SK-N-SH (cell line): ENCODE measurements at regions not wholly inside any gene's neighbourhood (a gene's known extent, or its start where the extent isn't known, plus 50 kb on each side); places are given as distances from the start of the nearest gene placed in this dataset.

ENCODE experiments used
- CTCF ChIA-PET: fragments of 300-600, 350-600 bp; formaldehyde crosslinking; extraction: SDS; loops from one replicate; lab custom pipeline; 2021; lab: Yijun Ruan, JAX
- POLR2A ChIA-PET: fragments of 350-600 bp; sonication (Branson Sonifier 250); formaldehyde crosslinking; extraction: SDS; loops from one replicate; lab custom pipeline; 2020; ENCODE audit warnings: antibody characterized with exemption, inconsistent platforms; lab: Yijun Ruan, JAX
- DNase-seq: peaks from one replicate; pipeline ENCODE4 v3.0.0; 2012
- H2AFZ ChIP-seq: fragments of 200-600 bp; sonication (generic); 2 replicates; pipeline ENCODE4 v1.8.1; 2016; ENCODE audit warnings: antibody characterized with exemption, mild to moderate bottlenecking, low read depth
- H3F3A ChIP-seq: fragments of 200-600 bp; sonication (generic); replicated peaks from 2 replicates; pipeline ENCODE3; 2016; ENCODE audit warnings: antibody characterized with exemption, mild to moderate bottlenecking; ENCODE audit not compliant: insufficient read depth
- H3K27ac ChIP-seq, 2 experiments: fragments of 200-500 bp in 1 of 2; fragments of 200-600 bp in 1 of 2; sonication (Bioruptor generic) in 1 of 2; sonication (generic), shearing (Covaris generic) in 1 of 2; 2 replicates each; pipeline versions ENCODE4 v1.5.1 to v1.6.1; 2014 to 2016; ENCODE audit warnings: low read depth in 2 of 2, inconsistent platforms in 1 of 2, low read length in 1 of 2, mild to moderate bottlenecking in 1 of 2, mixed read lengths in 1 of 2
- H3K27me3 ChIP-seq: fragments of 200-600 bp; sonication (generic), shearing (Covaris generic); 2 replicates; pipeline ENCODE4 v1.6.1; 2016; ENCODE audit warnings: mixed run types; ENCODE audit not compliant: insufficient read depth
- H3K36me3 ChIP-seq, 2 experiments: fragments of 200-500 bp in 1 of 2; fragments of 200-600 bp in 1 of 2; sonication (Bioruptor generic) in 1 of 2; sonication (generic) in 1 of 2; replicated peaks in 1 of 2; 2 replicates each; pipeline versions ENCODE3 to v1.5.1; 2014 to 2016; ENCODE audit warnings: low read length in 1 of 2, mild to moderate bottlenecking in 1 of 2; ENCODE audit not compliant: insufficient read depth in 2 of 2, control insufficient read depth in 1 of 2
- H3K4me1 ChIP-seq, 2 experiments: fragments of 200-500 bp in 1 of 2; fragments of 200-600 bp in 1 of 2; sonication (Bioruptor generic) in 1 of 2; sonication (generic), shearing (Covaris generic) in 1 of 2; 2 replicates each; pipeline versions ENCODE4 v1.5.1 to v1.6.1; 2014 to 2016; ENCODE audit warnings: low read depth in 1 of 2, low read length in 1 of 2, mixed run types in 1 of 2; ENCODE audit not compliant: insufficient read depth in 2 of 2, control insufficient read depth in 1 of 2
- H3K4me2 ChIP-seq: fragments of 200-600 bp; sonication (generic), shearing (Covaris generic); 2 replicates; pipeline ENCODE4 v1.6.1; 2017; ENCODE audit warnings: mixed run types
- H3K4me3 ChIP-seq, 2 experiments: fragments of 200-500 bp in 1 of 2; fragments of 200-600 bp in 1 of 2; sonication (Bioruptor generic) in 1 of 2; sonication (generic), shearing (Covaris generic) in 1 of 2; 2 replicates each; pipeline versions ENCODE4 v1.5.1 to v1.8.1; 2014 to 2016; ENCODE audit warnings: low read depth in 2 of 2, inconsistent platforms in 1 of 2, low read length in 1 of 2, mild to moderate bottlenecking in 1 of 2, mixed read lengths in 1 of 2, moderate library complexity in 1 of 2
- H3K79me2 ChIP-seq: fragments of 200-600 bp; sonication (generic); 2 replicates; pipeline ENCODE4 v1.8.1; 2017; ENCODE audit warnings: mild to moderate bottlenecking; ENCODE audit not compliant: insufficient read depth
- H3K9ac ChIP-seq: fragments of 200-600 bp; sonication (generic); 2 replicates; pipeline ENCODE4 v1.6.1; 2017; ENCODE audit warnings: mixed run types
- H3K9me2 ChIP-seq: fragments of 200-600 bp; sonication (generic); 2 replicates; pipeline ENCODE4 v1.6.1; 2017; ENCODE audit warnings: mixed run types
- H3K9me3 ChIP-seq: fragments of 200-600 bp; sonication (generic); 2 replicates; pipeline ENCODE4 v1.6.1; 2017; ENCODE audit warnings: mixed run types, mild to moderate bottlenecking, moderate library complexity
- H4K20me1 ChIP-seq: fragments of 200-600 bp; sonication (generic); 2 replicates; pipeline ENCODE4 v1.6.1; 2017; ENCODE audit warnings: mild to moderate bottlenecking, mixed run types; ENCODE audit not compliant: insufficient read depth
- ELF1 ChIP-seq: IDR thresholded peaks from 2 replicates; pipeline ENCODE4 v1.4.0; 2012
- FOXM1 ChIP-seq: IDR thresholded peaks from 2 replicates; pipeline ENCODE4 v1.4.0; 2012; ENCODE audit warnings: low read depth, mild to moderate bottlenecking
- JUND ChIP-seq: IDR thresholded peaks from 2 replicates; pipeline ENCODE4 v1.4.0; 2012
- MAX ChIP-seq: IDR thresholded peaks from 2 replicates; pipeline ENCODE4 v1.4.0; 2012; ENCODE audit warnings: low read depth
- MXI1 ChIP-seq: IDR thresholded peaks from 2 replicates; pipeline ENCODE4 v1.6.1; 2012; ENCODE audit warnings: mild to moderate bottlenecking, low read depth, low read length, improper control_type of control experiment
- RFX5 ChIP-seq: IDR thresholded peaks from 2 replicates; pipeline ENCODE4 v1.6.1; 2012; ENCODE audit warnings: mild to moderate bottlenecking, improper control_type of control experiment, low read length
- RXRA ChIP-seq: IDR thresholded peaks from 2 replicates; pipeline ENCODE4 v1.4.0; 2012; ENCODE audit warnings: low read depth, mild to moderate bottlenecking, borderline replicate concordance
- SIN3A ChIP-seq: IDR thresholded peaks from 2 replicates; pipeline ENCODE4 v1.6.1; 2012; ENCODE audit warnings: low read depth, mild to moderate bottlenecking, low read length, moderate library complexity, borderline replicate concordance
- SMC3 ChIP-seq: IDR thresholded peaks from 2 replicates; pipeline ENCODE4 v1.6.1; 2012; ENCODE audit warnings: low read depth, low read length, improper control_type of control experiment
- TAF1 ChIP-seq: IDR thresholded peaks from 2 replicates; pipeline ENCODE4 v1.6.1; 2012; ENCODE audit warnings: low read depth, mild to moderate bottlenecking, low read length, moderate library complexity, borderline replicate concordance
- TEAD4 ChIP-seq: IDR thresholded peaks from 2 replicates; pipeline ENCODE4 v1.4.0; 2012; ENCODE audit warnings: mild to moderate bottlenecking, borderline replicate concordance; ENCODE audit not compliant: insufficient read depth
- USF2 ChIP-seq: fragments of 150-350 bp; IDR thresholded peaks from 2 replicates; pipeline ENCODE4 v1.6.1; 2017; ENCODE audit warnings: antibody characterized with exemption, low read length, low read depth, borderline replicate concordance
- WGBS: methylation state at CpG from one replicate; pipeline ENCODE4 v1.1.6; 2017; ENCODE audit warnings: low lambda C conversion rate; 5-methylcytosine and 5-hydroxymethylcytosine counted together

GRCh38 chr5:9733486-9733885 is 103.3 kb upstream of the TAS2R1 start:
- no peaks in the 10 kb centered on the region for H3K27me3 ChIP-seq
- no peaks in the 10 kb centered on the region for H3K4me1 ChIP-seq
- no peak overlapping the region for H3K4me2 ChIP-seq
- H3K9me2 ChIP-seq, result no peaks in the 10 kb centered on the region
- no peaks in the 10 kb centered on the region for H3K36me3 ChIP-seq
- 23% methylated on average over 4 of the region's 4 CpGs for WGBS
- no peak for DNase-seq
- no peaks in the 10 kb centered on the region for H4K20me1 ChIP-seq
- H3K79me2 ChIP-seq, result no peaks in the 10 kb centered on the region
- TF ChIP-seq USF2, result no peak
- H3K9ac ChIP-seq, result no peak overlapping the region
- no peak overlapping the region for H3K4me3 ChIP-seq
- POLR2A ChIA-PET, result no interaction called here
- no peaks in the 10 kb centered on the region for H3F3A ChIP-seq
- H3K27ac ChIP-seq, result no peak overlapping the region
- H3K9me3 ChIP-seq, result no peaks in the 10 kb centered on the region
- H2AFZ ChIP-seq, result no peak overlapping the region
- CTCF ChIA-PET, result interaction anchor here (0.7 kb wide), 1 partner anchor 41 kb away, joined by 3 read pairs; no protein-coding TSS in a partner anchor

- 36% methylated on average over 11 of the region's 11 CpGs for WGBS
- no peak overlapping the region for H3K4me3 ChIP-seq
- H3K9me3 ChIP-seq, result no peaks in the 10 kb centered on the region
- no peaks in the 10 kb centered on the region for H3K4me1 ChIP-seq
- H3K9me2 ChIP-seq, result no peaks in the 10 kb centered on the region
- TF ChIP-seq MAX, result no peak
- no peak for TF ChIP-seq ELF1
- no peak for TF ChIP-seq SIN3A
- TF ChIP-seq MXI1, result no peak
- TF ChIP-seq TAF1, result no peak
- TF ChIP-seq TEAD4, result no peak
- no peak for TF ChIP-seq RXRA
- TF ChIP-seq FOXM1, result no peak
- H3K27me3 ChIP-seq, result no peaks in the 10 kb centered on the region
- no peak for DNase-seq
- H3K4me2 ChIP-seq, result no peak overlapping the region
- H2AFZ ChIP-seq, result no peak overlapping the region
- H4K20me1 ChIP-seq, result no peaks in the 10 kb centered on the region
- no peaks in the 10 kb centered on the region for H3K79me2 ChIP-seq
- POLR2A ChIA-PET, result no interaction called here
- no peak overlapping the region for H3K27ac ChIP-seq
- no peak overlapping the region for H3K9ac ChIP-seq
- no peaks in the 10 kb centered on the region for H3F3A ChIP-seq
- H3K36me3 ChIP-seq, result no peaks in the 10 kb centered on the region
- CTCF ChIA-PET, result no interaction called here
Measured at GRCh38 chr5:9731159-9731558, 101.0 kb upstream of the TAS2R1 start.

- no peaks in the 10 kb centered on the region for H3K4me1 ChIP-seq
- ChIA-PET POLR2A (no interaction called here), CTCF (no interaction called here)
- H3K27me3 ChIP-seq, result no peaks in the 10 kb centered on the region
- H4K20me1 ChIP-seq, result no peaks in the 10 kb centered on the region
- no peak overlapping the region for H3K9ac ChIP-seq
- no peaks in the 10 kb centered on the region for H3K79me2 ChIP-seq
- 25% methylated on average over 2 of the region's 2 CpGs for WGBS
- H3K27ac ChIP-seq, result no peak overlapping the region
- H3K9me2 ChIP-seq, result no peaks in the 10 kb centered on the region
- TF ChIP-seq SMC3 (no peak), JUND (no peak), RXRA (no peak), RFX5 (no peak)
- TF ChIP-seq, all 33 proteins: peak for 0
- no peaks in the 10 kb centered on the region for H3K36me3 ChIP-seq
- H2AFZ ChIP-seq, result no peak overlapping the region
- no peaks in the 10 kb centered on the region for H3F3A ChIP-seq
- H3K9me3 ChIP-seq, result no peaks in the 10 kb centered on the region
- H3K4me2 ChIP-seq, result no peak overlapping the region
- H3K4me3 ChIP-seq, result no peak overlapping the region
- no peak for DNase-seq
Measured at GRCh38 chr5:9728261-9728660, 98.1 kb upstream of the TAS2R1 start.
